ENCODE measurements at regions not wholly inside any gene's neighbourhood (a gene's known extent, or its start where the extent isn't known, plus 50 kb on each side); places are given as distances from the start of the nearest gene placed in this dataset.

- Mint-ChIP-seq H3K36me3 (ENCODE audit: insufficient read depth in 1 of 3, low read depth in 3 of 3) (peaks cover 15 to 31% (median 24%) of the 10 kb centered on the region in 3 experiments), H3K4me1 (no peaks in the 10 kb centered on the region), H3K9me3 (peaks cover 94 to 96% of the 10 kb centered on the region in 2 experiments), H3K4me3 (no peak overlapping the region), H3K27me3 (ENCODE audit: low read depth) (peaks cover 5% of the 10 kb centered on the region), H3K27ac (no peak overlapping the region)
- Histone ChIP-seq H3K18ac (ENCODE audit: insufficient read length, low read depth, low read length) (no peak overlapping the region), H3K79me1 (ENCODE audit: insufficient read depth, low read depth, low read length, poor library complexity, severe bottlenecking) (no peaks in the 10 kb centered on the region), H3K79me2 (ENCODE audit: insufficient read depth, low read length) (no peaks in the 10 kb centered on the region), H3K27me3 (ENCODE audit: insufficient read depth, low read length) (no peaks in the 10 kb centered on the region), H3K4me2 (ENCODE audit: insufficient read depth, insufficient read length, low read length) (no peak overlapping the region), H4K8ac (replicated peaks; ENCODE audit: insufficient read length, low read depth, low read length) (no peak overlapping the region), H3K9me3 (ENCODE audit: control insufficient read depth, low read depth, low read length) (peaks cover 71% of the 10 kb centered on the region), H2BK20ac (ENCODE audit: low read depth, low read length, poor library complexity, severe bottlenecking) (no peak overlapping the region), H3K56ac (ENCODE audit: insufficient read length, low read depth, low read length) (no peak overlapping the region), H3T11ph (ENCODE audit: low read length) (no peak overlapping the region), H3K14ac (ENCODE audit: insufficient read depth, low read length) (no peak overlapping the region), H2AFZ (ENCODE audit: low read length) (no peak overlapping the region), H2BK5ac (ENCODE audit: insufficient read length, low read length) (no peak overlapping the region), H2AK5ac (ENCODE audit: insufficient read length, low read length) (no peak overlapping the region), H3K23ac (ENCODE audit: insufficient read length, low read depth, low read length) (no peak overlapping the region), H3K4me1 (ENCODE audit: insufficient read depth, low read length) (no peaks in the 10 kb centered on the region), H3K4ac (ENCODE audit: low read depth, low read length) (no peak overlapping the region), H4K91ac (ENCODE audit: insufficient read length, low read depth, low read length) (no peak overlapping the region), H2BK120ac (ENCODE audit: low read depth, low read length, poor library complexity, severe bottlenecking) (no peak overlapping the region), H4K5ac (ENCODE audit: insufficient read length, low read depth, low read length) (no peak overlapping the region), H4K20me1 (ENCODE audit: control insufficient read depth, insufficient read depth, insufficient read length) (no peaks in the 10 kb centered on the region), H3K9ac (ENCODE audit: extremely low read depth, insufficient read length, low read length) (no peak overlapping the region), H3K27ac (ENCODE audit: insufficient read length, low read depth, low read length) (no peak overlapping the region), H2BK12ac (ENCODE audit: insufficient read length, low read depth, low read length) (no peak overlapping the region), H3K23me2 (ENCODE audit: insufficient read length, low read depth, low read length, poor library complexity, severe bottlenecking) (no peaks in the 10 kb centered on the region), H2BK15ac (ENCODE audit: low read depth, low read length) (no peak overlapping the region)
- WGBS (ENCODE audit: extremely low coverage, insufficient read length, low lambda C conversion rate): no CpG with 5 or more reads among the region's 40 CpGs
- no peak for DNase-seq
- TF ChIP-seq, protein P1, sequence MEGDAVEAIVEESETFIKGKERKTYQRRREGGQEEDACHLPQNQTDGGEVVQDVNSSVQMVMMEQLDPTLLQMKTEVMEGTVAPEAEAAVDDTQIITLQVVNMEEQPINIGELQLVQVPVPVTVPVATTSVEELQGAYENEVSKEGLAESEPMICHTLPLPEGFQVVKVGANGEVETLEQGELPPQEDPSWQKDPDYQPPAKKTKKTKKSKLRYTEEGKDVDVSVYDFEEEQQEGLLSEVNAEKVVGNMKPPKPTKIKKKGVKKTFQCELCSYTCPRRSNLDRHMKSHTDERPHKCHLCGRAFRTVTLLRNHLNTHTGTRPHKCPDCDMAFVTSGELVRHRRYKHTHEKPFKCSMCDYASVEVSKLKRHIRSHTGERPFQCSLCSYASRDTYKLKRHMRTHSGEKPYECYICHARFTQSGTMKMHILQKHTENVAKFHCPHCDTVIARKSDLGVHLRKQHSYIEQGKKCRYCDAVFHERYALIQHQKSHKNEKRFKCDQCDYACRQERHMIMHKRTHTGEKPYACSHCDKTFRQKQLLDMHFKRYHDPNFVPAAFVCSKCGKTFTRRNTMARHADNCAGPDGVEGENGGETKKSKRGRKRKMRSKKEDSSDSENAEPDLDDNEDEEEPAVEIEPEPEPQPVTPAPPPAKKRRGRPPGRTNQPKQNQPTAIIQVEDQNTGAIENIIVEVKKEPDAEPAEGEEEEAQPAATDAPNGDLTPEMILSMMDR (conservative IDR thresholded peaks at IDR 0.05): no peak
Measured at GRCh38 chr7:56483861-56484550, 367.8 kb upstream of the NUPR2 start.

Measured in H9 (cell line).